Fibroblast of skin of back (primary cell): ENCODE measurements at regions not wholly inside any gene's neighbourhood (a gene's known extent, or its start where the extent isn't known, plus 50 kb on each side); places are given as distances from the start of the nearest gene placed in this dataset.
A peak's percentile ranks its signal among the peaks of the same experiment; 100 is the strongest.
"Not testable (repeated sequence)": the region's sequence is repeated elsewhere in the genome, so short reads cannot be mapped to it uniquely, and the experiment has no call there.

ENCODE experiments used
- DNase-seq: peaks from one replicate; pipeline ENCODE4 v3.0.0-alpha.2; 2013

DNA sequence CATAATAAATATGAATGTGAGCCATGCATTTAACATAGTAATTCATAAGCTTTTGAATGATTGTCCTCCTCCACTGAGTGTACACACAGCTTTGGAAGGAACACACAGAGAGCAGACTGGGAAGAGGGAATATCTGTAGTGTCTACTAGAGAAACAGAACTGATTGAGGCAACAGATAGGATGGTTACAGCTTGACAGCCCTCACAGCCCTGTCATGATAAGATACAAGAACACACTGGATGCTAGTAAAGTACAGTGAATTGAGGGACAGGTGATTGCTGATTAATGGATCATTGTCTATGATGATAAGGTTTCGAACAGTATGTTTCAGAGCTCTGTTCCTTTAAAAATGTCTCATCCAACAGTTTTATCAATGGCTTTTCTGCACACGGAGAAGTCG is 383.4 kb upstream of the GBE1 start:
- DNase-seq: no peak

DNA sequence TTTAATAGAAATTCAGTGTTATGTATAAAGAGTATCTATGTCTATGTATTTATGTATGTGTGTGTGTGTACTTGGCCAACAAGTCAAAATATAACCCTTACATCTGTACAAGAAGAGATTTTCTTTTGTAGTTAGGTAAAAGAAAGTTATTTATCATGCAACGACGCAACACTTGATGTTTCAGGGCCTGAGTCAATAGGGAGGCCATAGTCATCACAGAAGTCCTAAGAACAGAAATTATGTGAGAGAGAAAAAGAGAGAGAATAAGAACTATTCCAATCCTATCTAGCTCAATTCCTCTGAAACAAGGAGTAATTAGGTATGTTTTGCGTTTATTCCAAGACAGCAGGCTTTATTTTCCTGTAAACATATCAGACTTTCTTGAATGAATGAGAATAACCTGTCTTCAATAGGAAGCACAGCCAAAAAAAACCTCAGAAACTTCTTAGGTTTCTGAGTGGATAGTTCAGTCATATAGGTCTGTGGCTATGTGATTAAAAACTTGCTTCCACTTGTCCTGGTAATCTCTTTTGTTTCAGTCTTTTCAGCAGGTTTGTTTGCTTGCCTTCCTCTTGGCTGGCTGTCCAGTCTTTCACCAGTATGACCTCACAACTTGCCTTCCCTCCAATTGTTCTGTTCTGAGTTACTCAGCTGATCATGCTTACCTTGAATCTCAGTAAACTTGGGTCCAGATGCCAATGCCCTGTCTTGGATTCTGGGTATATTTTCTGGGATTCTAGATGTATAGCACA is 382.4 kb upstream of the GBE1 start:
- DNase-seq: no peak

DNA sequence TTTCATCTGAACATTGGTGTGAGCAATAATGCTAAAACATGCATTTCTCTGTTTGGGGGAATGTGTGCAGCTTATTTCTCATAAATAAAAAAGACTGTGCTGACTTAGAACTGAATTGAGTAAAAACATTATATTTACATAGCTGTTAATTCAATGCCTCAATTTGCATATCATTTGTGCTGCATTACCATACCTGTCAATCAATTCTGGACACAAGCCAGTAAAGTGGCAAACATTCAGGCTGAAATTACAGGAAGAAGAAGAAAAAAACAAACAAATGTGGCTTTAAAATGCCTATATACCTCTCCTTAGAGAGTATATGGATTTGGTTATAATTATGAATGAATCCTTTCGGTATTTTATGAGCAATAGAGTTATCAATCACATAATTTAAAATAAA is 380.1 kb upstream of the GBE1 start:
- no peak for DNase-seq

DNA sequence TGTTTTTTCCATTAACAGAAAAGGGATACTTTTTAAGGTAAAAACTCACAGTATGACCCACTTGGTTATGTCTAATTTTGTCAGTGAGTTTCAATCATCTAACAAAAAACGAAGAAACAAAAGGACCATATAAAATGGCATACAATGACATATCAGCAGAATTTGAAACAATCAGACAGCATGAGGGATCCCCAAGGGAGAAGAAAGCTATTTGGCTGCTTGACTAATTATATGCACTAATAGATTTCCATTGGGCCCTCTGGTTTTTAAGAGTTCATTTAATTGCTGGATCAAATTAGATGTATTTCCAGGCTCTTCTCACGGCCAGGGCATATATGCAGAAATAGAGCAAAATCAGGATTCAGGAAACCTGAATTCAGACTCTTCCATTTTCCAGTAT is 376.4 kb upstream of the GBE1 start:
- DNase-seq: no peak

DNA sequence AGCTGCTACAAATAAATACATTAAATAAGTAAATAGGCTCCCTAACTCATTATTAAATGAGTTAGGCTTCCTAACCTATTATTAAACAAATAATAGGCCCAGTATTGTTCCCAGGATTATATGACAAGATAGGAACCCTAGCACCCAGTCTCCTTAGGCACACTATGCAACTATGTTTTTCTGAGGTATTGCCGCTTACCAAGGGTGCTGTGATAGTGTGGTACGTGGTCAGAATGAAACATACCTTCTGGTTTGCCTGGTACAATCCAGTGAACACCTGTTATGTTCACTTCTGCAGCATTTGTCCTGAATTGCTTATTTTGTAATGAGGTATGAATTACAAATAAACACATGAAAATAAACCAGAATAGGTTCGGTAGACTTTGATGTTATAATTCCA is 375.6 kb upstream of the GBE1 start:
- no peak for DNase-seq

DNA sequence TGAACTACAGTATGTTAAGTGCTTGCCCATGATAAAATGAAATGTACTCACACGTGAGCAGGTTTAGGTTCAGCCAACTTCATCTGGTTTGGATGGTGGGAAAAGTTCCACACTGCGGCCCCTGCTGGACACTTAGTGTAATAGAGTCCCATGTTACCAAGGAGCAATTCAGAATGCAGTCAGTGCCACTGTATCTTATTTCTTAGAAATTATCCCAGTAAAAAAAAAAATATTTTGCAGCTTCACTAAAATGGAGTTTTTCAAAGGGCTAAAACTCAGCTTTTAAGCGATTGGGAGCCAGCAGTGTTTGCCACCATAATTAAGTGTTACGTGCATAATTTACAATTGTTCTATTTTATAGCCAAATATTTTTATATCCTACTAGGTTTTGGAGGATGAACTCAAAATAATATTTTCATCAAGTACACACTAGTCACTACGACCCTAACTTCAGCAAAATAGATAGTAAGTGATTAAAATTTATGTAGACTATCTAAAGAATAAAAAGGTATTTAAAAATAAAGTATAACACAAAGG is 371.7 kb upstream of the GBE1 start:
- DNase-seq: peak; percentile 56

DNA sequence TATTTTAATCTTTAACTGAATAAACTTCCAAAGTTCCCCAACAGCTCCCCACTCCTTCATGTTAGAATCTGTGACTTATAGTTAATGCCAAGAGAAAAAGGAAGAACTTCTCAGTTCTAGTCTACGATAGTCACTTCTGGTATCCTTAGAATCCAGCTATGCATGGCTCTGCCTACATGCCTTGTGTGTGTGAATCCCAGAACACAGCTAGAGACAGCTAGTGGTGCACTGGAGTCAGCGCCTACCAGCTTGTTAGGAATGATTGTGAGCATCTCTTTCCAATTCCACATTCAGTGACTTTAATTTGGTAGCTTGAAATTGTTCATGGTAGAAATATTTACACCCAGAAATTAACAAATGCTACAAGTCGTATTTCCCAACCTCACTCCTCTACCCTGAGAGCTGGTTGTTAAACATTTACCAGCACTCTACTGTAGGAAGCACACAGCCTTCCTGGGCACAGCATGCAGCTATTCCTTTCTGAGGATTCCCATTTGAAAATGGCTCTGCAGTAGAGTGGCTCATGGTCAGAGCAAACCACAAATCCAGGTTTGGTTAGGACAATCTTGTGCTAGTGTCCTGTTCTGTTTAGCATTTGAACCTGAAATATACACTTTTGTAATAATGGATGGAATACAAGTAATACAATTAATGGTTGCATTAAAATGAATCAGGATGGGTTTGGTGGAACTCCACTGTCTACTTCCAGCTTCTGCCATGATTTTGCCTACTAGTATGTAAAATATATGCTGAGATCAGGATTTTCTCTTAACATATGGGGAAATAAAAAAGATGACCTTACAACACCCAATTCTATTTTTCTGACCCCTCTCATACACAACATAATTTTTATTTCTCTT is 371.0 kb upstream of the GBE1 start:
- DNase-seq: no peak

DNA sequence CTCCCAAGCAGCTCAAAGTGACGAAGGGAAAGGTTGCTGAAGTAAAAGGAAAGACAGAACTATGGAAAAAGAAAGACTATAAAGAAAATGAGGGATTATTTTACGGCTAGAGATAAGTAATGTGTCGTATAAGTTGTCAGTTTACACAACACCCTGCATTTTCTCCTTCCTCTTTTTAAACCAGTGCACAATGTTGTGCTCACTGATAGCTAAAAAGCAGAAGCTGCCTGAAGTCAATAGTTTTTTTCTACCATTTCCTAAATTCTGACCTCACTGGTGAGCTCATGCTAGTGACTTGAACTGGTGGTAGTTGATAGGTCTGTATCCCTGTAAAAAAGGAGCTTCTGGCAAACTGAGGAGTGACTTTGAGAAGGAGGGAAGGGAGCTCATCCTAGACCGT is 368.6 kb upstream of the GBE1 start:
- no peak for DNase-seq

DNA sequence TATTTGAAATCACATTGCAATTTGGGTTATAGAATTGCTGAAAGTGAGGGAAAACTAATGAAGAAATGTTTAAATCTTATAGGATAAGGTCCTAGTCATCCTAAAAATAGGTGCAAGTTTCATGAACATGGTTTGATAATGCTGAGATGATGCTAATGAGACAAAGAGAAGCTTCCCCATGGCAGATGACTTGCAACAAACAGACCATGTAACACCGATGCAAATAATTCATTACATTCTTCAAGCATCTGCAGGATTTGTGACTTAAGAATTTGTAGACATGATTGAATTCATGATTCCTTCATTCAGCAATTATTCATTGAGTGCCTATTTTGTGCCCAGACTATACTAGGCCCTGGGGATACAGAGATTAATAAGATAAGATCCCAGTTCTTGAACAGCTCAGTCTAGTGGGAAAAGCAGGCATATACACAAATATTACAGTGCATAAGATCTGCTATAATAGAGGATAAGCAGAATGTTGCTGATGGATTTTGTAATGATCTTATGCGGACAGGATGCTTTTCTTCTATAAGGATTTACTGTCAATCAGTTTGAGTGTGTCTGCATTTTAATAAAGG is 367.9 kb upstream of the GBE1 start:
- no peak for DNase-seq

DNA sequence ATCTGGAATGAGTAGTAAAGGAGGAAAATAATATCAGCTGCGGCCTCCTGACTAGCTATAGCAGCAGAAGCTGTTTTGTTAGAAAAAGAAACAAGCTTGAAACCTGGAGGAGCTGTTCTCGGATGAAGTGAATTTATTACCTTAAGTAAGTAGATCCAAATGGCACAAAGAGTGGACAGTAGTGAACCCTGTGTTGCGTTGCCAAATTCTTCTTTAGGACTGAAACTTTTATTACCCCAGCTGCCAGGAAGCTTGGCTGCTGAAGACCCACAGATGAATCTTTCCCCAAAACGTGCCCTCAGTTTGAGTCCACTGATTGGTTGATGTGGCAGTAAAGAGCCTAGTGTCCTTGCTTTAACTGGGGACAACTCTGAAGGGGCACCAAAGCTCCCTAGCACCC is 366.8 kb upstream of the GBE1 start:
- DNase-seq: no peak

DNA sequence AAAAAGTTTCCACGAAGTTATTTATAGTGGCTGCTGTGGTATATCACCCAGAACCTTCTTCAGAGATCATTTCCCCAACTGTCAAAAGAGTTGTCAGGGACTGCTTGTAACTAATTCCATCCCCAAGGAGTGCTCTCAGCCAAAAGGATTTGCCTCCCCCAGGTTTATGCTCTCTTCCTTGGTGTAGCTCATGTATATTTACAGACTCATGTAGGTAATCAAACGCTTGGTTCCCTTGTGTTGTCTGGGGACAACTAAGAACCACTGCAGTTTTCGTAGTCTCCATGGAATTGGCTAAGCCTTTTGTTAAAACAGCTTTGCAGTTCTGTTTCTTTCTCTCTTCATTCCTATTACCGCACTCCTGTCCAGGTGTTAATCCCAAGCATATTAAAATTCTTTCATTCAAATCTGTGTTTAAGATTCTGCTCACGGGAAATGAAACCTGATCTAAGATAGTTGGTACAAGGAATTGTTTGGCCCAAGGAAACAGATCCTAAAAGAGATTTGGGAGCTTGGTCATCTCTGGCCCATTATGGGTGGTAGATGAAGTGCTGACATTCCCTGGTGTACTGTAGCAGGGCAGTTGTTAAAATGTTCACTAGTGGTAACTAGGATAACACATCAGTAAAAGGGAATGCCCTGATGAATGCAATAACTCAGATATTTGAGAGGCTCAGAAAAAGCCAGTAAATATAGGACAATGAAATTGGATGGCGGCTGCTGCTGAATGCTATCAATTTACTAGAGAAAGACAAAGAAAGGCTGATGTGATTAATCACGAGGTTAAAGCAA is 361.3 kb upstream of the GBE1 start:
- DNase-seq: no peak

DNA sequence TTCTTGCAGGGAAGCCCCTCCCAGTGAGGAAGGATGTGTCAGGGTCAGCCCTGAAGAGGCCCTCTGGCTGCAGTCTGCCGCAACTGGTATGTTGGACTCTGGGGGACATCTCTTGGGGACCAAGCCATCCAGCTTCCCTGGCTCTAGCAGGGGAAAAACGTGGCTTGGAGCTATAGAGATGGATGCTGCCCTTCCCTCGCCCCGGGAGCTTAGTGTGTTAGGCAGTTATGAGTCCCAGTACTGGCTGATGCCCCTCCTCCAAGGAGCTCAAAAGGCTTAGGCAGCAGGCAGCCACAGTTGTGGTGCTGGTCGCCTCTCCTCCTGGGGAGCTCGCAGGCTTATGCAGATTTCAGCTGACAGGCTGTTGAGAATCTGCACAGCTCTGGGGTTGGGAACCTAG is 353.1 kb upstream of the GBE1 start:
- DNase-seq: no peak

DNA sequence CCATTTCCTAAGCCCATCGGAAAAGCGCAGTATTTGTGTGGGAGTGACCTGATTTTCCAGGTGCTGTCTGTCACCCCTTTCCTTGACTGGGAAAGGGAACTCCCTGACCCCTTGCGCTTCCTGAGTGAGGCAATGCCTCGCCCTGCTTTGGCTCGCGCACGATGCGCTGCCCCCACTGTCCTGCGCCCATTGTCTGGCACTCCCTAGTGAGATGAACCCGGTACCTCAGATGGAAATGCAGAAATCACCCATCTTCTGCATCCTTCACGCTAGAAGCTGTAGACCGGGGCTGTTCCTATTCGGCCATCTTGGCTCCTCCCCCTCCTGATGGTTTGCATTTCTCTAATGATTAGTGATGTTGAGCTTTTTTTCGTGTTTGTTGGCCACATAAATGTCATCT is 349.3 kb upstream of the GBE1 start:
- not testable (repeated sequence) for DNase-seq

DNA sequence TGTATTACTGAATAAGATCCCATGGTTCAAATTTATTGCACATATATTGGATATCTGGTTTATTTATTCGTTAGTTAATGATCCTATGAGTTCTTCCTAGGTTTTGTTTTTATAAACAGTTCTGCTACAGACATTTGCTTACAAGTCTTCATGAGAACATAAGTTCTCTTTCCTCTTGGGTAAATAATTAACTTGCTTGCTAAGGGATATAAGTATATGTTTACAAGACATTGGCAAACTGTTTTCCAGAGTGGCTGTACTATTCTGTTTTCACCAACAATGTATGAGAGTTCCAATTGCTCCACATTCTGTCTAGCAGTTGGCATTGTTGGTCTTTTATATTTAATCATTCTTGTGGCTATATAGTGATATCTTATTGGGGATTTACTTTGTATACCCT is 341.8 kb upstream of the GBE1 start:
- DNase-seq: no peak

DNA sequence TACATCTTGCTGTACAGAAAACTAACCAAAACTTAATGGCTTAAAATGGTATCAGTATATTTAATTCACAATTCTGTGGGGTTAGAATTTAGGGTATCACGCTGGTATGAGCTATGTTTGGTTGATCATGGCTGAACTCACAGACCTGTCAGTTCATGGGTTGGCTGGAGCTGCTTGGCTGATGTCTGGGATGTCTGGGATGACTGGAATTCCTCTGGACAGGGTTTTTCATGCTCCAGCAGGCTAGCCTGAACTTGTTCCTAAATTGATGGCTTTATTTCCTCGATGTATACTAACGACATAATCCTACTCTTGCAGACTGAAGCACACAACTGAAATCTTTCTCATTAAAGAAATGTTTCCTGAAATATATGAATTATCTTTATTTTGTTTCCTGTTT is 338.9 kb upstream of the GBE1 start:
- peak; percentile 46 for DNase-seq

DNA sequence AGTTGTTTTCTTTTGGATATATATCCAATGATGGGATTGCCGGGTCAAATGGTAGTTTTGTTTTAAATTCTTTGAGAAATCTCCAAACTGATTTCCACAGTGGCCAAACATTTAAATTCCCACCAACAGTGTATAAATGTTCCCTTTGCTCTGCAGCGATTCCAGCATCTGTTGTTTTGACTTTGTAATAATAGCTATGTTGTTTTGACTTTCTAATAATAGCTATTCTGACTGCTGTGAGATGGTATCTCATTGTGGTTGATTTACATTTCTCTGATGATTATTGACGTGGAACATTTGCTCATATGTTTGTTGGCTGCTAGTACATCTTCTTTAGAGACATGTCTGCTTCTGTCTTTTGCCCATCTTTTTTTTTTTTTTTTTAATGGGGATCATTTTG is 332.2 kb upstream of the GBE1 start:
- peak; percentile 24 for DNase-seq

DNA sequence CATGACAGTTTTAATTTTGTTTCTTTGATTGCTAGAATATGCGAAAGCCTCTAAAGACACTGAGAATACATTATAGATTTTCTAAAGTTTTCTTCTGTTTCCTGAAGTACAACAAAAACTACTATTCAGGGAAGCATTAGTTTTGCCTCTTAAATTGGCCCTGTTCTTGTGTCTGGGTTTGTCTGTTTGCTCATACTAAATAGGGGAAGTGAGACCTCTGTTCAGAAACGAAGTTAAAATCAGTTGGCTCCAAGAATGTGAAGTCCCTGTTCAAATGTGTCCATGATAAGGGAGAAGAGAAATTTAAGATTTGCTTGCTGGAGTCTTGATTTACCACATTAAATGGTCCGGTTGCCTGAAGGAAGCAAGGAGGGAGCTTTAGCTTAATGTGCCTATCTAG is 327.3 kb upstream of the GBE1 start:
- no peak for DNase-seq

DNA sequence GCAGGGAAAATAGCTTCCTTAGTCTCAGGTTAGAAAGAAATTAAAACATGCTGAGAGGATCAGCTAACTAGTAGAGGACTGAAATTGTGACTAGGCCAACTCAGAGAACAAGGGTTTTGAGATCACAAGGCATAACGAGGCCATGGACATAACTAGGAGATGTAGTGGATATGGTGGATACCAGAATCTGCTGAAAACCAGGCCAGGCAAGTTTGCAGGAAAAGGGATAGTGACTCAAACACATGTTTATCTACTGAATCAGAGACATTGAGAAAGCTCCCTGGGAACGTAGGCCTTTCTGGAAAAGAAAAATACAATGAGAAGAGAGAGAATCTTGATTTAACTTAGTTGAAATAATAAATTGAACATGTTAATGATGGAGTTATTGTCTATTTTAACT is 326.5 kb upstream of the GBE1 start:
- DNase-seq: peak; percentile 90

DNA sequence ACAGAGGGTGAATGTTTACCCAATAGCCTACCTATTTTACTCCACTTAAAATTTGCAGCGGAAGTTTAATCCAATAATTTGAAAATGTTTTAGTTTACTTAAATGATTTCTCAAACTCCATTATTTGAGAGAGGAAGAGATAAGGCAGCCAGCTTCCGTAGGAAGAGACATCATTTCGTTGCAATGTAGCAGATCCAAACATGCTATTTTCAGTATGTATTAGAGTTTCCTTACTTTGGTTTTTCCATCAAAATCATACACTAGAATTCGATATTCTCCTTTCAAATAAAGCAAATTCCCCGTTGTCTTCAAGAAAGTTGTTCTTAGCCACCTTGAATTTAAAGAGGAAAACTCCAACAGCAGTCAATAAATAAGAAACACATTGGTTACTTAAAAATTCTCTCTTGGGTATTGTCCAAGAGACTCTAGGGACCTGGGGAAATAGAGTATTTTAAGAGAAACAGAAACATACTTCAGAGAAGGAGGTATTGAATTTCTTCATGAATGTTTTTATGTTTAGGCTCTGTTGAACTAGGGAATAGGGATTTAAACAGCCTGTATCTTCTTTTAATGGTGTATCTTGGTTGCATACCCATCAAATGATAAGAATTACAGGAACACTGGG is 324.5 kb upstream of the GBE1 start:
- peak; percentile 11 for DNase-seq

DNA sequence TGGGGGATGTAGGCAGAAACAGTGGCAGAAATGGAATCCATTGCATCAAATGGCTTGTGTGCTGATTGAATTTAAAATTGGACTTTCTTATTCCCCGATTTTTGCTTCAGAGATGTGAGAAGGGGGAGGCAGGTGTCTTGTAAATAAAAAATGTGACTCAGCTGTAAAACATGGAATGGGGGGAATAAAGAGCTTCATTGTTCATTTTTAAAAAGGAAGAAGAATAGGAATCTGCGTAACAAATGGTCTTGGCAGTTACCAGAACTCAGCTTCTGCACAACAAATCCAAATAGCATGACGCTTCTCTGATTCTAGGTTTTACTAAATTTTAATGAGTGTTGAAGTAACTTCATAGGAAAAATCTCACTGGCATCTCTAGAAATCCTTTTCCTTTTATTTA is 323.9 kb upstream of the GBE1 start:
- no peak for DNase-seq

DNA sequence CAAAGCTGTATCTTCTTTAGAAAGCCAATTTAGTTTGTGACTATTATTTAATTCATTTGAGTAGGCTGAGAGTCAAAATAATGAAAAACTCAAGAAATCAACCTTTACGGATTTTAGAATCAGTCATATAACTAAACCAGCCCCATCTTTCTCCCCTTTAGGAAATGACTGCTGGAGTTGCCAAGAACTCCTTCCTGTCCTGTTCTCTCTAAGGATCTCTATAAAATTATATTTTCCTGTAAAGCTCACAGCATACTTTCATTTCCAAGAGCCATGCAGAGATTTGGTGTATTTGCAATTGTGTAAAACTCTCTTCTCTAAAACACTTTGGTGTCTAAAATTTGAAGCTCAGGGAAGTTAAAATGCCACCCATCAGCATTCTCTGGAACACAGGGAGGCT is 323.4 kb upstream of the GBE1 start:
- DNase-seq: no peak

DNA sequence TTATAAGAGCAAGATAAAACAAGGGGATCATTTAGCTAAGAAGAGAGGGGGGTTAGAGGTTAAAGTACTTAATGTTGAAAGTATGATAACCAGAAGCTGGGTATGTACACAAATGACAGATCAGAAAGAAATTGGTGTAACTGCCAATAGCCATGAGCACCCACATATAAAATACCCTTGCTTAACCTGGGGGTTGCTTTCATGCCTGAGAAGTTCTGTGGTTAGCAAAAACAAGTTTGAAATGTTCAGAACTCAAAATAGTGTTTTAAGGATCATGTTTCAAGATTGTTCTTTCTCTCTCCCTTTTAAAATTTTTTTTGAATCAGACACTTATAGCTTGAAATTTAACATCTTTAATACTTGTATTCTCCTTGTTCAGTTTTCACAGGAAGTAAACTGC is 321.4 kb upstream of the GBE1 start:
- peak; percentile 18 for DNase-seq
